Ishikawa (cell line): ENCODE measurements at regions not wholly inside any gene's neighbourhood (a gene's known extent, or its start where the extent isn't known, plus 50 kb on each side); places are given as distances from the start of the nearest gene placed in this dataset.

ENCODE experiments used
- CEBPB ChIP-seq: IDR thresholded peaks from 2 replicates; pipeline ENCODE4 v1.6.1; 2012
- CREB1 ChIP-seq: IDR thresholded peaks from 2 replicates; pipeline ENCODE4 v1.6.1; 2012; ENCODE audit warnings: low read depth
- EP300 ChIP-seq: IDR thresholded peaks from 2 replicates; pipeline ENCODE4 v1.6.1; 2012; ENCODE audit warnings: borderline replicate concordance
- RAD21 ChIP-seq: IDR thresholded peaks from 2 replicates; pipeline ENCODE4 v1.6.1; 2012; ENCODE audit warnings: low read depth
- TAF1 ChIP-seq: IDR thresholded peaks from 2 replicates; pipeline ENCODE4 v1.6.1; 2012; ENCODE audit warnings: low read depth, mild to moderate bottlenecking
- ZBTB7A ChIP-seq: IDR thresholded peaks from 2 replicates; pipeline ENCODE4 v1.6.1; 2012; ENCODE audit warnings: low read depth
- TF ChIP-seq, protein P1 (sequence below): IDR thresholded peaks from 2 replicates; pipeline ENCODE4 v1.6.1; 2012; ENCODE audit warnings: low read depth, mild to moderate bottlenecking
- TF ChIP-seq, protein P2 (sequence below): IDR thresholded peaks from 2 replicates; pipeline ENCODE4 v1.6.1; 2012
- TF ChIP-seq, protein P3 (sequence below): IDR thresholded peaks from 2 replicates; pipeline ENCODE4 v1.6.1; 2012

DNA sequence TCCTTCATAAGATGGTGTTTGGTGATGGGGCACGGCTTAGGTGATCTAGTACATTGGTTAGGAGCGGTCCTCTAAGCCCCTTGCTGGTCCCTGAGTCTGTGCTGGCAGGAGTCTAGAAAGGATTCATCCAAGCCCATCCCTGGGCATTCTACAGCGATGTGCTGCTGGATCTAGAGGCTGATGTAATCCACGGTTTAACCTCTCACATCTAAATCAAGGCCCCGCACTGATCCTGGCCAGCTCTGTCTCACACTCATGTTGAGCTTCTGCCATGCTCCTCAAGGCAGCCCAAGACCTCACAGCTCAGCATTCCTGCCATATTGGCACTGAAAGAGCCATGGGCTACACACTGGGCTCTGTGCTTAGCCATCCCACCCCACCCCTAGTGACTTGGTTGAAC is 664.8 kb downstream of the STK39 start:
- no peak for TF ChIP-seq CREB1
- TF ChIP-seq, protein P1, sequence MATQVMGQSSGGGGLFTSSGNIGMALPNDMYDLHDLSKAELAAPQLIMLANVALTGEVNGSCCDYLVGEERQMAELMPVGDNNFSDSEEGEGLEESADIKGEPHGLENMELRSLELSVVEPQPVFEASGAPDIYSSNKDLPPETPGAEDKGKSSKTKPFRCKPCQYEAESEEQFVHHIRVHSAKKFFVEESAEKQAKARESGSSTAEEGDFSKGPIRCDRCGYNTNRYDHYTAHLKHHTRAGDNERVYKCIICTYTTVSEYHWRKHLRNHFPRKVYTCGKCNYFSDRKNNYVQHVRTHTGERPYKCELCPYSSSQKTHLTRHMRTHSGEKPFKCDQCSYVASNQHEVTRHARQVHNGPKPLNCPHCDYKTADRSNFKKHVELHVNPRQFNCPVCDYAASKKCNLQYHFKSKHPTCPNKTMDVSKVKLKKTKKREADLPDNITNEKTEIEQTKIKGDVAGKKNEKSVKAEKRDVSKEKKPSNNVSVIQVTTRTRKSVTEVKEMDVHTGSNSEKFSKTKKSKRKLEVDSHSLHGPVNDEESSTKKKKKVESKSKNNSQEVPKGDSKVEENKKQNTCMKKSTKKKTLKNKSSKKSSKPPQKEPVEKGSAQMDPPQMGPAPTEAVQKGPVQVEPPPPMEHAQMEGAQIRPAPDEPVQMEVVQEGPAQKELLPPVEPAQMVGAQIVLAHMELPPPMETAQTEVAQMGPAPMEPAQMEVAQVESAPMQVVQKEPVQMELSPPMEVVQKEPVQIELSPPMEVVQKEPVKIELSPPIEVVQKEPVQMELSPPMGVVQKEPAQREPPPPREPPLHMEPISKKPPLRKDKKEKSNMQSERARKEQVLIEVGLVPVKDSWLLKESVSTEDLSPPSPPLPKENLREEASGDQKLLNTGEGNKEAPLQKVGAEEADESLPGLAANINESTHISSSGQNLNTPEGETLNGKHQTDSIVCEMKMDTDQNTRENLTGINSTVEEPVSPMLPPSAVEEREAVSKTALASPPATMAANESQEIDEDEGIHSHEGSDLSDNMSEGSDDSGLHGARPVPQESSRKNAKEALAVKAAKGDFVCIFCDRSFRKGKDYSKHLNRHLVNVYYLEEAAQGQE: no peak
- TF ChIP-seq, protein P2, sequence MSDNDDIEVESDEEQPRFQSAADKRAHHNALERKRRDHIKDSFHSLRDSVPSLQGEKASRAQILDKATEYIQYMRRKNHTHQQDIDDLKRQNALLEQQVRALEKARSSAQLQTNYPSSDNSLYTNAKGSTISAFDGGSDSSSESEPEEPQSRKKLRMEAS: no peak
- TF ChIP-seq, protein P3, sequence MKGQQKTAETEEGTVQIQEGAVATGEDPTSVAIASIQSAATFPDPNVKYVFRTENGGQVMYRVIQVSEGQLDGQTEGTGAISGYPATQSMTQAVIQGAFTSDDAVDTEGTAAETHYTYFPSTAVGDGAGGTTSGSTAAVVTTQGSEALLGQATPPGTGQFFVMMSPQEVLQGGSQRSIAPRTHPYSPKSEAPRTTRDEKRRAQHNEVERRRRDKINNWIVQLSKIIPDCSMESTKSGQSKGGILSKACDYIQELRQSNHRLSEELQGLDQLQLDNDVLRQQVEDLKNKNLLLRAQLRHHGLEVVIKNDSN: no peak
- TF ChIP-seq RAD21: no peak
- no peak for TF ChIP-seq TAF1
- TF ChIP-seq ZBTB7A: no peak
- TF ChIP-seq EP300: no peak
- no peak for TF ChIP-seq CEBPB
